RKO (cell line): ENCODE measurements at regions not wholly inside any gene's neighbourhood (a gene's known extent, or its start where the extent isn't known, plus 50 kb on each side); places are given as distances from the start of the nearest gene placed in this dataset.
A peak's percentile ranks its signal among the peaks of the same experiment; 100 is the strongest.
"Not testable (repeated sequence)": the region's sequence is repeated elsewhere in the genome, so short reads cannot be mapped to it uniquely, and the experiment has no call there.

ENCODE experiments used
- DNase-seq: peaks from one replicate; pipeline ENCODE4 v3.0.0-alpha.2; 2016; ENCODE audit warnings: low spot score

- no peak for DNase-seq
These were observed 51.2 kb upstream of the RDX start for GRCh38 chr11:110347660-110348059.

- no peak for DNase-seq
These were observed 53.0 kb upstream of the RDX start for GRCh38 chr11:110349138-110349996.

GRCh38 chr11:110349997-110350383 is 53.6 kb upstream of the RDX start:
- DNase-seq, result not testable (repeated sequence)

GRCh38 chr11:110355011-110355744 is 58.8 kb upstream of the RDX start:
- DNase-seq, result no peak

- no peak for DNase-seq
These were observed 60.6 kb upstream of the RDX start for GRCh38 chr11:110356762-110357671.

GRCh38 chr11:110358336-110358735 is 61.9 kb upstream of the RDX start:
- no peak for DNase-seq

GRCh38 chr11:110360781-110361408 is 64.5 kb upstream of the RDX start:
- DNase-seq, result not testable (repeated sequence)

GRCh38 chr11:110362971-110363509 is 66.6 kb upstream of the RDX start:
- DNase-seq, result no peak

- no peak for DNase-seq
These were observed 63.5 kb upstream of the FDX1 start for GRCh38 chr11:110366291-110366690.

GRCh38 chr11:110367571-110367970 is 62.2 kb upstream of the FDX1 start:
- no peak for DNase-seq

GRCh38 chr11:110371084-110371483 is 58.7 kb upstream of the FDX1 start:
- DNase-seq, result no peak

GRCh38 chr11:110373051-110373702 is 56.6 kb upstream of the FDX1 start:
- no peak for DNase-seq

GRCh38 chr11:110374921-110375320 is 54.8 kb upstream of the FDX1 start:
- no peak for DNase-seq

GRCh38 chr11:110375351-110375750 is 54.4 kb upstream of the FDX1 start:
- DNase-seq, result no peak

- DNase-seq, result no peak
These were observed 53.7 kb upstream of the FDX1 start for GRCh38 chr11:110376021-110376420.

- DNase-seq, result peak; percentile 72
These were observed 52.9 kb upstream of the FDX1 start for GRCh38 chr11:110376711-110377324.

- DNase-seq, result no peak
These were observed 52.3 kb upstream of the FDX1 start for GRCh38 chr11:110377434-110377833.

- DNase-seq, result no peak
These were observed 50.5 kb upstream of the FDX1 start for GRCh38 chr11:110379261-110379660.

- DNase-seq, result no peak
These were observed 49.8 kb upstream of the FDX1 start for GRCh38 chr11:110379936-110380335.
